OCI-LY3 (cell line): ENCODE measurements at regions not wholly inside any gene's neighbourhood (a gene's known extent, or its start where the extent isn't known, plus 50 kb on each side); places are given as distances from the start of the nearest gene placed in this dataset.

ENCODE experiments used
- H2AFZ ChIP-seq: fragments of 200-600, 300-600 bp; shearing (Covaris generic); 2 replicates; pipeline ENCODE4 v1.6.0; 2014; ENCODE audit warnings: antibody characterized with exemption, low read depth, low read length
- H3K27ac ChIP-seq: fragments of 200-600, 300-600 bp; sonication (generic); 2 replicates; pipeline ENCODE4 v1.5.1; 2014; ENCODE audit warnings: mild to moderate bottlenecking, low read length, moderate library complexity, mixed read lengths
- H3K27me3 ChIP-seq: fragments of 200-600, 300-600 bp; sonication (generic); 2 replicates; pipeline ENCODE4 v1.6.1; 2014; ENCODE audit warnings: low read depth, low read length, mixed read lengths
- H3K36me3 ChIP-seq: fragments of 200-600, 300-600 bp; sonication (generic); replicated peaks from 2 replicates; pipeline ENCODE3; 2014; ENCODE audit warnings: low read depth, low read length, mixed read lengths
- H3K4me1 ChIP-seq: fragments of 300-600, 200-600 bp; sonication (generic); 2 replicates; pipeline ENCODE4 v1.6.1; 2014; ENCODE audit warnings: low read length, mixed read lengths
- H3K4me2 ChIP-seq: fragments of 200-600, 300-600 bp; sonication (generic); 2 replicates; pipeline ENCODE4 v1.6.1; 2014; ENCODE audit warnings: low read length, mixed read lengths
- H3K4me3 ChIP-seq: fragments of 300-600, 200-600 bp; sonication (generic); 2 replicates; pipeline ENCODE4 v1.5.1; 2014; ENCODE audit warnings: antibody characterized with exemption, mild to moderate bottlenecking, low read length, moderate library complexity
- H3K79me2 ChIP-seq: fragments of 300-600, 200-600 bp; shearing (Covaris generic); 2 replicates; pipeline ENCODE4 v1.6.1; 2014; ENCODE audit warnings: mild to moderate bottlenecking, low read length, mixed read lengths
- H3K9ac ChIP-seq: fragments of 300-600, 200-600 bp; shearing (Covaris generic); 2 replicates; pipeline ENCODE4 v1.6.0; 2014; ENCODE audit warnings: mild to moderate bottlenecking, low read length, moderate library complexity
- H3K9me3 ChIP-seq: fragments of 200-600, 300-600 bp; shearing (Covaris generic); 2 replicates; pipeline ENCODE4 v1.6.1; 2014; ENCODE audit warnings: low read length, mixed read lengths; ENCODE audit not compliant: insufficient read depth
- H4K20me1 ChIP-seq: fragments of 200-600, 300-600 bp; sonication (generic); 2 replicates; pipeline ENCODE4 v1.6.1; 2016; ENCODE audit warnings: low read length, mixed read lengths; ENCODE audit not compliant: insufficient read depth
- EZH2phosphoT487 ChIP-seq: fragments of 200-600 bp; shearing (Covaris generic); IDR thresholded peaks from 2 replicates; pipeline ENCODE4 v1.6.1; 2018; ENCODE audit warnings: antibody characterized with exemption, mixed run types, low read depth
- TF ChIP-seq, protein P1 (sequence below): fragments of 200-600, 300-600 bp; sonication (generic); IDR thresholded peaks from 2 replicates; pipeline ENCODE4 v1.5.1; 2014; ENCODE audit warnings: antibody characterized with exemption, low read length, low read depth

DNA sequence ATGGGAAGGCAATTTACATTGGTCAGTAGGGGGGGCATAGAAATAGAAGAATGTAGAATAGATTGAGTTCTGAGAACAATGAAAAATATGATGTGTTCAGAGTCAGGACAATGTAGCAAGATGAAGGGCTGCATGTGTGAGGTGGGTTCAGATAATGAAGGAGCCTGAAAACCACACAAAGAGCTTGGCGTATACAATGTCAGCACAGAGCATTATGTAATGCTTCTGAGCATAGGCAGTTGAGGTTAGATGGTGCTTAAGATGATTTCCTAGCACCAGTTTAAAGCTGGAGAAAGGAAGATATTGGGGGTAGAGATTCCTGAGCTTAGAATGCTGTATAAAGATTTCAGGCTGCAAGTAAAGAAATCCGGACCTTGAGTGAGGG lies 202.0 kb upstream of the SNX7 start:
- H3K9me3 ChIP-seq: no peaks in the 10 kb centered on the region
- H3K4me2 ChIP-seq: no peak overlapping the region
- no peak overlapping the region for H3K9ac ChIP-seq
- H3K27ac ChIP-seq: no peak overlapping the region
- TF ChIP-seq, protein P1, sequence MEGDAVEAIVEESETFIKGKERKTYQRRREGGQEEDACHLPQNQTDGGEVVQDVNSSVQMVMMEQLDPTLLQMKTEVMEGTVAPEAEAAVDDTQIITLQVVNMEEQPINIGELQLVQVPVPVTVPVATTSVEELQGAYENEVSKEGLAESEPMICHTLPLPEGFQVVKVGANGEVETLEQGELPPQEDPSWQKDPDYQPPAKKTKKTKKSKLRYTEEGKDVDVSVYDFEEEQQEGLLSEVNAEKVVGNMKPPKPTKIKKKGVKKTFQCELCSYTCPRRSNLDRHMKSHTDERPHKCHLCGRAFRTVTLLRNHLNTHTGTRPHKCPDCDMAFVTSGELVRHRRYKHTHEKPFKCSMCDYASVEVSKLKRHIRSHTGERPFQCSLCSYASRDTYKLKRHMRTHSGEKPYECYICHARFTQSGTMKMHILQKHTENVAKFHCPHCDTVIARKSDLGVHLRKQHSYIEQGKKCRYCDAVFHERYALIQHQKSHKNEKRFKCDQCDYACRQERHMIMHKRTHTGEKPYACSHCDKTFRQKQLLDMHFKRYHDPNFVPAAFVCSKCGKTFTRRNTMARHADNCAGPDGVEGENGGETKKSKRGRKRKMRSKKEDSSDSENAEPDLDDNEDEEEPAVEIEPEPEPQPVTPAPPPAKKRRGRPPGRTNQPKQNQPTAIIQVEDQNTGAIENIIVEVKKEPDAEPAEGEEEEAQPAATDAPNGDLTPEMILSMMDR: no peak
- TF ChIP-seq EZH2phosphoT487: no peak
- H3K4me3 ChIP-seq: no peak overlapping the region
- no peaks in the 10 kb centered on the region for H3K4me1 ChIP-seq
- no peaks in the 10 kb centered on the region for H3K27me3 ChIP-seq
- no peak overlapping the region for H2AFZ ChIP-seq
- no peaks in the 10 kb centered on the region for H4K20me1 ChIP-seq
- H3K79me2 ChIP-seq: no peaks in the 10 kb centered on the region
- H3K36me3 ChIP-seq: no peaks in the 10 kb centered on the region

DNA sequence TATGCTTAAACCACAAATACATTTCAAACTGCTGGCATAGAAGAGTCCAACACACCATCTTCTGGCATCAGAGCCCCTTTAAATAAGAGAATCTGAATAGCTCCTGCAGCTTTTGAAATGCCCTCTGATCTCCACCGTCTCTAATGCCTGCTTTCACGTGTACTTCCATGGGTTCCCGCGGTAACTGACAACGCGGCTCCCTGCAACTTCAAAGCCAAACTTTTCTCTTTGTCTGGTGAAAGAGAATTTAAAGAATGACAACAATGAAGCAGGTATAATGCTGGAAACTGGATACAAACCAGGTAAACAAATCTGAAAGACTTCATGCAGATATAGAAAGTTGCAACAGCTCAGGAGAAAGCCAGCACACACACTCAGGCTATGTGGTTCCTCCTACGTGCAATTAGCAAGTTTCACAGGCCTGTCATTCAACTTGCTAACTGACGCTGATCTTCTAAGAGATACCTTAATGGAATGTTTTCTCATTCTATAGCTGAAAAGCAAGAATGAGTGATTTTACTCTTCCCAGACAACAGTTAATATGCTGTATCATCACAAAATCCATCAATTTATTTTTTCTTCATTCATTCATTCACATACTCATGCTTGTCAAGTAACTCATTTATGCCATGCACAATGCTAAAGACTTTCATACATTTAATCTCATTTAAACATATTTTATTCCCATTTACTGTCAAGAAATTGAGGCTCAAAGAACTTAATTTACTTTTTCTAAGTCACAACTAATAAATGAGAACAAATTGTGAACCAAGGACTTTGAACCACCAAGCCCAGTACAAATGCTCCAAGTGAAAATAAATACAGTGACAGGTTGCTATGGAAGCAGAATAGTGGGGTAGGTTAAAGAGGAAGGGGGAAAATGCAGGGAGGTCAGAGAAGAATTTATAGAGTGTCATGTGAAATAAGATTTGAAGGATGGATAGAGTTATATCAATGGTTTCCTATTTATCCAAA lies 202.7 kb upstream of the SNX7 start:
- Histone ChIP-seq H2AFZ (no peak overlapping the region), H4K20me1 (no peaks in the 10 kb centered on the region), H3K9me3 (no peaks in the 10 kb centered on the region), H3K9ac (no peak overlapping the region), H3K4me1 (no peaks in the 10 kb centered on the region), H3K36me3 (no peaks in the 10 kb centered on the region), H3K27me3 (no peaks in the 10 kb centered on the region), H3K4me3 (no peak overlapping the region), H3K27ac (no peak overlapping the region), H3K79me2 (no peaks in the 10 kb centered on the region), H3K4me2 (no peak overlapping the region)
- TF ChIP-seq, protein P1: no peak
- TF ChIP-seq EZH2phosphoT487: no peak

DNA sequence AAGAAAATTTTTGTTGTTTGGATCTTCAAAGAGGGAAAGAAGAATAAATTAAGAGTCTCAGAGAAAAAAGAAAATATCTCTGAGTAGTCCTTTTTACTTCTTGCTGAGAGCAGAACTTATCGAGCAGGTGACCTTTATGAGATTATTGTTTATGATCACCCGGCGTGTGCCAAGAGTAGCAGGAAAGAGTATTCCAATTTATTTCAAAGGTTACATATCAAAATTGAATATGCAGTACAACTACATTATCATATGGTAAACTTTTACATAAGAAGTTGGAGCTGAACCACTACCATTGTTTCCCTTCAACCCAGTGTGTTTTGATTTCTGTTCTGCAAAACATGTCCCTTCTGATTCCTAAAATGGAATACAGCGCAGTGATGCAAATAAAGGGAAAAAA lies 204.3 kb upstream of the SNX7 start:
- Histone ChIP-seq H2AFZ (no peak overlapping the region), H3K9ac (no peak overlapping the region), H4K20me1 (no peaks in the 10 kb centered on the region)

DNA sequence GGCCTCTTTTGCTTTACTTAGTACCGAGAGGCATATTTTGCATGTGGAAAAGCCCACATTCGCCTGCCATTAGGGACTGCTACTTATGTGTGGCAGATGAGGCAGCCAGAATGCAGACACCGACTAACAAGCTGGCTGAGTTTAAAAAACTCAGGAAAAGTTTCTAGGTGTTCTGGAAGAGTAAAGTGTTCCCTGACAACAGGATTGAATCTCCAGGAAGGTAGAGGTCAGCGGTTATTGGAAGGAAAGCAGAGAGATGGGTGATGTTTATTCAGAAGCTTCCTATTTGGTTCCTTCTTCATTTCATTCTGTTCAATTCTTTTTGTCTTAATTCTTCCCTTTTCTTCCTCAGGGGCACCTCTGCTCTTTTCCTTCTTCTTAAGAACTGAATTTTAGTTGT lies 206.9 kb upstream of the SNX7 start:
- TF ChIP-seq, protein P1: no peak
- no peak for TF ChIP-seq EZH2phosphoT487
- no peak overlapping the region for H3K27ac ChIP-seq

More for the DNA sequence above, 204.3 kb upstream of the SNX7 start:
- Histone ChIP-seq H3K27ac (no peak overlapping the region), H3K27me3 (no peaks in the 10 kb centered on the region), H3K4me2 (no peak overlapping the region), H3K4me1 (no peaks in the 10 kb centered on the region), H3K9me3 (no peaks in the 10 kb centered on the region), H3K4me3 (no peak overlapping the region), H3K79me2 (no peaks in the 10 kb centered on the region), H3K36me3 (no peaks in the 10 kb centered on the region)
- no peak for TF ChIP-seq EZH2phosphoT487
- TF ChIP-seq, protein P1: no peak

More for the DNA sequence above, 206.9 kb upstream of the SNX7 start:
- H3K79me2 ChIP-seq: no peaks in the 10 kb centered on the region
- no peak overlapping the region for H3K9ac ChIP-seq
- H3K4me1 ChIP-seq: no peaks in the 10 kb centered on the region
- no peak overlapping the region for H3K4me3 ChIP-seq
- H3K27me3 ChIP-seq: no peaks in the 10 kb centered on the region
- no peaks in the 10 kb centered on the region for H3K9me3 ChIP-seq
- H3K4me2 ChIP-seq: no peak overlapping the region
- H3K36me3 ChIP-seq: no peaks in the 10 kb centered on the region
- H2AFZ ChIP-seq: no peak overlapping the region
- no peaks in the 10 kb centered on the region for H4K20me1 ChIP-seq
